Fibroblast of mammary gland (primary cell): ENCODE measurements at regions not wholly inside any gene's neighbourhood (a gene's known extent, or its start where the extent isn't known, plus 50 kb on each side); places are given as distances from the start of the nearest gene placed in this dataset.
A peak's percentile ranks its signal among the peaks of the same experiment; 100 is the strongest.

Source experiments
- DNase-seq: peaks from one replicate; pipeline ENCODE4 v3.0.0-alpha.2; 2010; ENCODE audit warnings: low read depth
- H3K4me3 ChIP-seq: 2 replicates; pipeline ENCODE4 v1.5.1; 2011; ENCODE audit warnings: low read depth, mild to moderate bottlenecking, low read length, moderate library complexity; ENCODE audit not compliant: control insufficient read depth
- CTCF ChIP-seq: conservative IDR thresholded peaks from 2 replicates; pipeline ENCODE4 v1.5.1; 2011; ENCODE audit warnings: low read depth, low read length, inconsistent platforms; ENCODE audit not compliant: control insufficient read depth, insufficient read depth

- peak; percentile 84 for DNase-seq
Observed at GRCh38 chr20:56689318-56689717, 60.2 kb downstream of the TFAP2C start.

GRCh38 chr20:56689852-56690485, 60.9 kb downstream of the TFAP2C start:
- no peak for TF ChIP-seq CTCF
- DNase-seq, result peak; percentile 85
- no peak overlapping the region for H3K4me3 ChIP-seq

More at GRCh38 chr20:56689318-56689717, 60.2 kb downstream of the TFAP2C start:
- peak; percentile 9 for TF ChIP-seq CTCF
- no peak overlapping the region for H3K4me3 ChIP-seq

- TF ChIP-seq CTCF, result no peak
- no peak for DNase-seq
Observed at GRCh38 chr20:56690531-56691175, 61.5 kb downstream of the TFAP2C start.

GRCh38 chr20:56691325-56691998, 62.4 kb downstream of the TFAP2C start:
- no peak for DNase-seq
- no peak for TF ChIP-seq CTCF
- H3K4me3 ChIP-seq, result no peak overlapping the region

More at GRCh38 chr20:56690531-56691175, 61.5 kb downstream of the TFAP2C start:
- H3K4me3 ChIP-seq, result no peak overlapping the region

GRCh38 chr20:56693217-56693616, 64.1 kb downstream of the TFAP2C start:
- no peak for DNase-seq
- TF ChIP-seq CTCF, result no peak
- H3K4me3 ChIP-seq, result no peak overlapping the region

- no peak for TF ChIP-seq CTCF
- H3K4me3 ChIP-seq, result no peak overlapping the region
- DNase-seq, result no peak
Observed at GRCh38 chr20:56697476-56697875, 68.4 kb downstream of the TFAP2C start.
